Sigmoid colon (tissue), 4 donors: ENCODE measurements at regions not wholly inside any gene's neighbourhood (a gene's known extent, or its start where the extent isn't known, plus 50 kb on each side); places are given as distances from the start of the nearest gene placed in this dataset.

Source experiments
- CTCF ChIP-seq, 4 experiments: fragments of 450-650 bp in 3 of 4; fragments of 200-600 bp in 1 of 4; IDR thresholded peaks; one replicate each; pipeline ENCODE4 v1.5.1; 2016 to 2019; ENCODE audit warnings: antibody characterized with exemption in 4 of 4, mild to moderate bottlenecking in 3 of 4, moderate library complexity in 2 of 4
- EP300 ChIP-seq, 4 donors: sonication (generic); formaldehyde crosslinking; IDR thresholded peaks; one replicate each; pipeline ENCODE4 v1.6.1; 2017; ENCODE audit warnings: antibody characterized with exemption in 4 of 4
- POLR2A ChIP-seq, 2 donors: fragments of 450-650 bp; IDR thresholded peaks; one replicate each; pipeline ENCODE4 v1.6.1; 2016; ENCODE audit warnings: antibody characterized with exemption in 2 of 2, mild to moderate bottlenecking in 2 of 2, moderate library complexity in 2 of 2
- POLR2AphosphoS5 ChIP-seq, 4 donors: sonication (generic); formaldehyde crosslinking; IDR thresholded peaks; one replicate each; pipeline ENCODE4 v1.6.1; 2017; ENCODE audit warnings: antibody characterized with exemption in 4 of 4

- TF ChIP-seq CTCF (IDR thresholded peaks at IDR 0.05) (no peak), POLR2A (IDR thresholded peaks at IDR 0.05) (no peak), EP300 (IDR thresholded peaks at IDR 0.05) (no peak), POLR2AphosphoS5 (IDR thresholded peaks at IDR 0.05) (no peak)
These were observed 89.0 kb downstream of the PPCDC start for GRCh38 chr15:75112278-75112847.
